ENCODE measurements at regions not wholly inside any gene's neighbourhood (a gene's known extent, or its start where the extent isn't known, plus 50 kb on each side); places are given as distances from the start of the nearest gene placed in this dataset.

- DNase-seq: no peak
These were observed 1089.2 kb upstream of the AUTS2 start for GRCh38 chr7:68509054-68509453.

GRCh38 chr7:68509603-68510002 is 1088.7 kb upstream of the AUTS2 start:
- no peak for DNase-seq

- DNase-seq: no peak
These were observed 1087.0 kb upstream of the AUTS2 start for GRCh38 chr7:68511281-68511680.

- DNase-seq: no peak
These were observed 1085.8 kb upstream of the AUTS2 start for GRCh38 chr7:68512466-68512865.

GRCh38 chr7:68518060-68518459 is 1080.2 kb upstream of the AUTS2 start:
- no peak for DNase-seq

- DNase-seq: no peak
These were observed 1074.1 kb upstream of the AUTS2 start for GRCh38 chr7:68524126-68524525.

- no peak for DNase-seq
These were observed 1069.1 kb upstream of the AUTS2 start for GRCh38 chr7:68529221-68529620.

- no peak for DNase-seq
These were observed 1063.0 kb upstream of the AUTS2 start for GRCh38 chr7:68535266-68535665.

- no peak for DNase-seq
These were observed 1061.1 kb upstream of the AUTS2 start for GRCh38 chr7:68537051-68537773.

GRCh38 chr7:68537774-68538071 is 1060.6 kb upstream of the AUTS2 start:
- no peak for DNase-seq

- no peak for DNase-seq
These were observed 1055.4 kb upstream of the AUTS2 start for GRCh38 chr7:68542831-68543230.

GRCh38 chr7:68544851-68545250 is 1053.4 kb upstream of the AUTS2 start:
- DNase-seq: no peak

GRCh38 chr7:68547181-68547580 is 1051.1 kb upstream of the AUTS2 start:
- no peak for DNase-seq

GRCh38 chr7:68547799-68548198 is 1050.5 kb upstream of the AUTS2 start:
- DNase-seq: no peak

- no peak for DNase-seq
These were observed 1048.2 kb upstream of the AUTS2 start for GRCh38 chr7:68550027-68550426.

GRCh38 chr7:68550635-68551034 is 1047.6 kb upstream of the AUTS2 start:
- no peak for DNase-seq

GRCh38 chr7:68556537-68556936 is 1041.7 kb upstream of the AUTS2 start:
- DNase-seq: no peak

- DNase-seq: no peak
These were observed 1038.8 kb upstream of the AUTS2 start for GRCh38 chr7:68559518-68559917.

GRCh38 chr7:68562323-68562899 is 1035.9 kb upstream of the AUTS2 start:
- no peak for DNase-seq

GRCh38 chr7:68564306-68565135 is 1033.8 kb upstream of the AUTS2 start:
- no peak for DNase-seq

- DNase-seq: no peak
These were observed 1027.0 kb upstream of the AUTS2 start for GRCh38 chr7:68571286-68571685.

- DNase-seq: no peak
These were observed 1024.8 kb upstream of the AUTS2 start for GRCh38 chr7:68573271-68574005.

GRCh38 chr7:68576366-68576765 is 1021.9 kb upstream of the AUTS2 start:
- DNase-seq: no peak

GRCh38 chr7:68581417-68581816 is 1016.9 kb upstream of the AUTS2 start:
- DNase-seq: no peak
